Body of pancreas (tissue), 4 donors: ENCODE measurements at regions not wholly inside any gene's neighbourhood (a gene's known extent, or its start where the extent isn't known, plus 50 kb on each side); places are given as distances from the start of the nearest gene placed in this dataset.

Experiments used
- ATAC-seq: fragments of 150-250 bp; one replicate; pipeline ENCODE4 v1.9.1; 2016
- DNase-seq, 4 donors: peaks; one replicate each; pipeline ENCODE4 v3.0.0-alpha.2; 2019
- H3K27ac ChIP-seq, 4 donors: fragments of 200-600 bp; sonication (generic); 1 replicate in 3 of 4; 2 replicates in 1 of 4; pipeline versions ENCODE4 v1.5.1 to v1.6.1; 2016 to 2019; ENCODE audit warnings: mild to moderate bottlenecking in 1 of 4, mixed read lengths in 1 of 4, moderate library complexity in 1 of 4
- H3K27me3 ChIP-seq, 2 donors: fragments of 200-600 bp; sonication (generic); one replicate each; pipeline ENCODE4 v1.6.0; 2016; ENCODE audit warnings: mild to moderate bottlenecking in 1 of 2
- H3K36me3 ChIP-seq, 2 donors: fragments of 200-600 bp; sonication (generic); replicated peaks in 1 of 2; 2 replicates each; pipeline ENCODE4 v1.5.1; 2016; ENCODE audit warnings: low read depth in 2 of 2; ENCODE audit not compliant: insufficient read depth in 1 of 2
- H3K4me1 ChIP-seq: fragments of 200-600 bp; sonication (generic); one replicate; pipeline ENCODE4 v1.6.0; 2016
- H3K4me3 ChIP-seq, 2 donors: fragments of 200-600 bp; sonication (generic); 1 replicate in 1 of 2; 2 replicates in 1 of 2; pipeline ENCODE4 v1.5.1; 2016 to 2019
- H3K9me3 ChIP-seq, 3 donors: fragments of 200-600 bp; sonication (generic); 1 replicate in 2 of 3; 2 replicates in 1 of 3; pipeline ENCODE4 v1.5.1; 2016
- POLR2A ChIP-seq, 3 donors: fragments of 450-650 bp; IDR thresholded peaks; one replicate each; pipeline ENCODE4 v1.6.1; 2016; ENCODE audit warnings: antibody characterized with exemption in 3 of 3, mild to moderate bottlenecking in 2 of 3
- WGBS, 2 donors: methylation state at CpG; one replicate each; pipeline ENCODE4 v1.1.5; 2017; 5-methylcytosine and 5-hydroxymethylcytosine counted together
- intact Hi-C: fragments of 100-400 bp; cut with DNase I; formaldehyde crosslinking; loops from one replicate; pipeline ENCODE4 v1.15.1; 2023
- TF ChIP-seq, protein P1 (sequence below), 7 experiments: fragments of 450-650 bp in 4 of 7; fragments of 200-600 bp in 3 of 7; sonication (generic) in 3 of 7; IDR thresholded peaks; one replicate each; pipeline ENCODE4 v1.5.1; 2016 to 2019; ENCODE audit warnings: antibody characterized with exemption in 7 of 7

GRCh38 chr10:106508950-106509349 is 655.6 kb downstream of the SORCS1 start:
- H3K4me1 ChIP-seq = no peaks in the 10 kb centered on the region
- no peak overlapping the region for H3K4me3 ChIP-seq
- 53 to 57% methylated on average over 1 of the region's 1 CpG for WGBS, 2 donors
- no peaks in the 10 kb centered on the region for H3K27me3 ChIP-seq
- intact Hi-C loops = no loop called here
- DNase-seq = no peak
- TF ChIP-seq POLR2A (IDR thresholded peaks at IDR 0.05) = no peak
- TF ChIP-seq, protein P1, sequence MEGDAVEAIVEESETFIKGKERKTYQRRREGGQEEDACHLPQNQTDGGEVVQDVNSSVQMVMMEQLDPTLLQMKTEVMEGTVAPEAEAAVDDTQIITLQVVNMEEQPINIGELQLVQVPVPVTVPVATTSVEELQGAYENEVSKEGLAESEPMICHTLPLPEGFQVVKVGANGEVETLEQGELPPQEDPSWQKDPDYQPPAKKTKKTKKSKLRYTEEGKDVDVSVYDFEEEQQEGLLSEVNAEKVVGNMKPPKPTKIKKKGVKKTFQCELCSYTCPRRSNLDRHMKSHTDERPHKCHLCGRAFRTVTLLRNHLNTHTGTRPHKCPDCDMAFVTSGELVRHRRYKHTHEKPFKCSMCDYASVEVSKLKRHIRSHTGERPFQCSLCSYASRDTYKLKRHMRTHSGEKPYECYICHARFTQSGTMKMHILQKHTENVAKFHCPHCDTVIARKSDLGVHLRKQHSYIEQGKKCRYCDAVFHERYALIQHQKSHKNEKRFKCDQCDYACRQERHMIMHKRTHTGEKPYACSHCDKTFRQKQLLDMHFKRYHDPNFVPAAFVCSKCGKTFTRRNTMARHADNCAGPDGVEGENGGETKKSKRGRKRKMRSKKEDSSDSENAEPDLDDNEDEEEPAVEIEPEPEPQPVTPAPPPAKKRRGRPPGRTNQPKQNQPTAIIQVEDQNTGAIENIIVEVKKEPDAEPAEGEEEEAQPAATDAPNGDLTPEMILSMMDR (IDR thresholded peaks at IDR 0.05) = no peak
- no peaks in the 10 kb centered on the region for H3K9me3 ChIP-seq
- no peaks in the 10 kb centered on the region for H3K36me3 ChIP-seq
- no peak overlapping the region for H3K27ac ChIP-seq
- ATAC-seq = no peak

GRCh38 chr10:106506526-106507283 is 657.8 kb downstream of the SORCS1 start:
- no peak for TF ChIP-seq POLR2A (IDR thresholded peaks at IDR 0.05)
- TF ChIP-seq, protein P1 (IDR thresholded peaks at IDR 0.05) = no peak
- Histone ChIP-seq H3K4me1 (no peaks in the 10 kb centered on the region), H3K9me3 (no peaks in the 10 kb centered on the region), H3K36me3 (no peaks in the 10 kb centered on the region), H3K4me3 (no peak overlapping the region), H3K27me3 (no peaks in the 10 kb centered on the region), H3K27ac (no peak overlapping the region)
- 56 to 61% methylated on average over 6 of the region's 6 CpGs for WGBS, 2 donors
- intact Hi-C loops = no loop called here
- ATAC-seq (no peak), DNase-seq (no peak)

- no peaks in the 10 kb centered on the region for H3K4me1 ChIP-seq
- 60 to 69% methylated on average over 6 of the region's 6 CpGs for WGBS, 2 donors
- no peak overlapping the region for H3K27ac ChIP-seq
- no peak for ATAC-seq
- intact Hi-C loops = no loop called here
- H3K4me3 ChIP-seq = no peak overlapping the region
- H3K36me3 ChIP-seq = no peaks in the 10 kb centered on the region
- H3K9me3 ChIP-seq = no peaks in the 10 kb centered on the region
- DNase-seq = no peak
- TF ChIP-seq, protein P1 (IDR thresholded peaks at IDR 0.05) = no peak
- TF ChIP-seq POLR2A (IDR thresholded peaks at IDR 0.05) = no peak
- H3K27me3 ChIP-seq = no peaks in the 10 kb centered on the region
Measured at GRCh38 chr10:106504536-106504935, 660.0 kb downstream of the SORCS1 start.

DNA sequence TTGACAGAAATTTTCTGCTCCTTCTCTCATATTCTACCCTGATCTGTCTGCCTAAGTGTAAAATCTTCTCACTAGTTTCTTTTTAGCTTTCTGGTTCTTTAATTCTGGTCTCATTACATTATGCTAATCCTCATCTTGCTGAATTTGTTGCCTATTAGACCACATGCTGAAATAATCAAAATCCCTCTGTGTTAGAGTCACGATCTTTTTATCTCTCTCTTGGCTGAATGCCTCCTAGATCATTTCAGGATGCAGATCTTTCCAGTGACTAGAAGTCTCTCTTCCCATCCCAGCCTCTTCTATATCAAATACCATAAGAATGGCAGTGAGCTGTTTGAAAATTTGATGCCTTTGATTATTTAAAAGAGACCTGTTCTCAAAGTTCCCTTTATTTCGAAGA is 661.9 kb downstream of the SORCS1 start:
- no peaks in the 10 kb centered on the region for H3K27me3 ChIP-seq
- intact Hi-C loops = no loop called here
- no peaks in the 10 kb centered on the region for H3K9me3 ChIP-seq
- H3K36me3 ChIP-seq = no peaks in the 10 kb centered on the region
- DNase-seq = no peak
- H3K4me1 ChIP-seq = no peaks in the 10 kb centered on the region
- H3K27ac ChIP-seq = no peak overlapping the region
- WGBS, 2 donors = 44 to 49% methylated on average over 2 of the region's 2 CpGs
- ATAC-seq = no peak
- TF ChIP-seq POLR2A (IDR thresholded peaks at IDR 0.05) = no peak
- TF ChIP-seq, protein P1 (IDR thresholded peaks at IDR 0.05) = no peak
- no peak overlapping the region for H3K4me3 ChIP-seq

GRCh38 chr10:106500925-106501525 is 663.5 kb downstream of the SORCS1 start:
- ATAC-seq = no peak
- Histone ChIP-seq H3K27me3 (no peaks in the 10 kb centered on the region), H3K9me3 (no peaks in the 10 kb centered on the region), H3K27ac (no peak overlapping the region), H3K4me1 (no peaks in the 10 kb centered on the region), H3K4me3 (no peak overlapping the region), H3K36me3 (no peaks in the 10 kb centered on the region)
- no peak for DNase-seq
- intact Hi-C loops = no loop called here
- no peak for TF ChIP-seq POLR2A (IDR thresholded peaks at IDR 0.05)
- TF ChIP-seq, protein P1 (IDR thresholded peaks at IDR 0.05) = no peak
